Panc1 (cell line): ENCODE measurements at regions not wholly inside any gene's neighbourhood (a gene's known extent, or its start where the extent isn't known, plus 50 kb on each side); places are given as distances from the start of the nearest gene placed in this dataset.

Experiments
- ATAC-seq: fragments of 200-7000 bp; cut with Tn5 transposase; 2 replicates; pipeline ENCODE4 v1.9.1; 2020; ENCODE audit warnings: mild to moderate bottlenecking, moderate library complexity
- BruUV-seq: library from RNA; stranded (reverse); fragments of 400-500 nt; replicated peaks from 2 replicates; lab custom pipeline; 2021; lab: Mats Ljungman, UMichigan
- CTCF ChIA-PET: fragments of 300-600 bp; sonication (Branson Sonifier 250); formaldehyde crosslinking; loops from one replicate; lab custom pipeline; 2022; ENCODE audit warnings: antibody characterized with exemption; lab: Charles Lee
- POLR2A ChIA-PET: fragments of 300-600 bp; sonication (Branson Sonifier 250); formaldehyde crosslinking; loops from one replicate; lab custom pipeline; 2022; ENCODE audit warnings: antibody characterized with exemption; lab: Charles Lee
- DNase-seq: peaks from one replicate; pipeline ENCODE4 v3.0.0-alpha.2; 2010; ENCODE audit warnings: low read depth, low spot score
- H3K27ac ChIP-seq: 2 replicates; pipeline ENCODE4 v1.5.1; 2011; ENCODE audit warnings: mild to moderate bottlenecking, low read length, inconsistent platforms
- H3K27me3 ChIP-seq: fragments of 200-500 bp; sonication (Bioruptor generic); 2 replicates; pipeline ENCODE4 v1.6.0; 2014; ENCODE audit warnings: low read length, inconsistent platforms; ENCODE audit not compliant: control insufficient read depth, insufficient read depth
- H3K36me3 ChIP-seq: fragments of 200-500 bp; sonication (Bioruptor generic); 2 replicates; pipeline ENCODE4 v1.5.1; 2014; ENCODE audit warnings: inconsistent platforms, mild to moderate bottlenecking, low read length, moderate library complexity; ENCODE audit not compliant: control insufficient read depth, insufficient read depth
- H3K4me1 ChIP-seq: 2 replicates; pipeline ENCODE4 v1.5.1; 2011; ENCODE audit warnings: inconsistent platforms, mild to moderate bottlenecking, low read length, moderate library complexity; ENCODE audit not compliant: control insufficient read depth, insufficient read depth
- H3K4me3 ChIP-seq, 2 experiments: 2 replicates each; pipeline ENCODE4 v1.5.1; 2011 to 2012; ENCODE audit warnings: low read depth in 2 of 2, low read length in 2 of 2, mild to moderate bottlenecking in 2 of 2, inconsistent platforms in 1 of 2, moderate library complexity in 1 of 2
- H3K9me3 ChIP-seq: fragments of 200-500 bp; sonication (Bioruptor generic); 2 replicates; pipeline ENCODE4 v1.5.1; 2014; ENCODE audit warnings: low read depth, mild to moderate bottlenecking, inconsistent platforms, low read length, moderate library complexity; ENCODE audit not compliant: control insufficient read depth, insufficient read depth
- CTCF ChIP-seq: fragments of 450-650 bp; IDR thresholded peaks from 2 replicates; pipeline ENCODE4 v1.5.1; 2017; ENCODE audit warnings: mild to moderate bottlenecking
- POLR2AphosphoS5 ChIP-seq: IDR thresholded peaks from 2 replicates; pipeline ENCODE4 v1.6.1; 2012; ENCODE audit warnings: mild to moderate bottlenecking, low read depth, low read length, moderate library complexity
- SIN3A ChIP-seq: IDR thresholded peaks from 2 replicates; pipeline ENCODE4 v1.6.1; 2012; ENCODE audit warnings: low read depth, mild to moderate bottlenecking, low read length, moderate library complexity, borderline replicate concordance; ENCODE audit not compliant: insufficient read depth
- TCF7L2 ChIP-seq: IDR thresholded peaks from 2 replicates; pipeline ENCODE4 v1.6.1; 2011; ENCODE audit warnings: mild to moderate bottlenecking, low read depth, low read length, inconsistent platforms
- in situ Hi-C: cut with HindIII; loops from 2 replicates; pipeline ENCODE4 v1.10.0; 2016; ENCODE audit warnings: low sequenced_read_pairs, low pct_unique_long_range_greater_than_20kb
- intact Hi-C: fragments of 100-400 bp; cut with micrococcal nuclease; formaldehyde crosslinking; loops from one replicate; pipeline ENCODE4 v1.10.0; 2022; ENCODE audit not compliant: unreplicated experiment
- TF ChIP-seq, protein P1 (sequence below), 2 experiments: IDR thresholded peaks; 2 replicates each; pipeline ENCODE4 v1.6.1; 2011 to 2012; ENCODE audit warnings: low read depth in 2 of 2, control low read depth in 1 of 2, low read length in 1 of 2, mild to moderate bottlenecking in 1 of 2, moderate library complexity in 1 of 2; ENCODE audit not compliant: insufficient read depth in 1 of 2

- CTCF ChIA-PET: no interaction called here
- in situ Hi-C loops: no loop called here
- BruUV-seq: no TSS peak
- intact Hi-C loops: no loop called here
- DNase-seq: no peak
- H3K4me1 ChIP-seq: no peaks in the 10 kb centered on the region
- H3K27me3 ChIP-seq: no peaks in the 10 kb centered on the region
- ATAC-seq: no peak
- H3K4me3 ChIP-seq: no peak overlapping the region
- H3K9me3 ChIP-seq: no peaks in the 10 kb centered on the region
- POLR2A ChIA-PET: no interaction called here
- H3K27ac ChIP-seq: no peak overlapping the region
- TF ChIP-seq, protein P1, sequence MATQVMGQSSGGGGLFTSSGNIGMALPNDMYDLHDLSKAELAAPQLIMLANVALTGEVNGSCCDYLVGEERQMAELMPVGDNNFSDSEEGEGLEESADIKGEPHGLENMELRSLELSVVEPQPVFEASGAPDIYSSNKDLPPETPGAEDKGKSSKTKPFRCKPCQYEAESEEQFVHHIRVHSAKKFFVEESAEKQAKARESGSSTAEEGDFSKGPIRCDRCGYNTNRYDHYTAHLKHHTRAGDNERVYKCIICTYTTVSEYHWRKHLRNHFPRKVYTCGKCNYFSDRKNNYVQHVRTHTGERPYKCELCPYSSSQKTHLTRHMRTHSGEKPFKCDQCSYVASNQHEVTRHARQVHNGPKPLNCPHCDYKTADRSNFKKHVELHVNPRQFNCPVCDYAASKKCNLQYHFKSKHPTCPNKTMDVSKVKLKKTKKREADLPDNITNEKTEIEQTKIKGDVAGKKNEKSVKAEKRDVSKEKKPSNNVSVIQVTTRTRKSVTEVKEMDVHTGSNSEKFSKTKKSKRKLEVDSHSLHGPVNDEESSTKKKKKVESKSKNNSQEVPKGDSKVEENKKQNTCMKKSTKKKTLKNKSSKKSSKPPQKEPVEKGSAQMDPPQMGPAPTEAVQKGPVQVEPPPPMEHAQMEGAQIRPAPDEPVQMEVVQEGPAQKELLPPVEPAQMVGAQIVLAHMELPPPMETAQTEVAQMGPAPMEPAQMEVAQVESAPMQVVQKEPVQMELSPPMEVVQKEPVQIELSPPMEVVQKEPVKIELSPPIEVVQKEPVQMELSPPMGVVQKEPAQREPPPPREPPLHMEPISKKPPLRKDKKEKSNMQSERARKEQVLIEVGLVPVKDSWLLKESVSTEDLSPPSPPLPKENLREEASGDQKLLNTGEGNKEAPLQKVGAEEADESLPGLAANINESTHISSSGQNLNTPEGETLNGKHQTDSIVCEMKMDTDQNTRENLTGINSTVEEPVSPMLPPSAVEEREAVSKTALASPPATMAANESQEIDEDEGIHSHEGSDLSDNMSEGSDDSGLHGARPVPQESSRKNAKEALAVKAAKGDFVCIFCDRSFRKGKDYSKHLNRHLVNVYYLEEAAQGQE (IDR thresholded peaks at IDR 0.05; ENCODE audit: insufficient read depth in 1 of 2, low read depth in 2 of 2, low read length in 1 of 2): no peak
- TF ChIP-seq TCF7L2: no peak
- no peaks in the 10 kb centered on the region for H3K36me3 ChIP-seq
Observed at GRCh38 chr13:70884196-70884595, 775.9 kb upstream of the KLHL1 start.

- ChIA-PET POLR2A (no interaction called here), CTCF (no interaction called here)
- no TSS peak for BruUV-seq
- H3K4me3 ChIP-seq: no peak overlapping the region
- intact Hi-C loops (no loop called here), in situ Hi-C loops (no loop called here)
- no peaks in the 10 kb centered on the region for H3K36me3 ChIP-seq
- no peaks in the 10 kb centered on the region for H3K27me3 ChIP-seq
- TF ChIP-seq SIN3A (no peak), TCF7L2 (no peak), POLR2AphosphoS5 (no peak), CTCF (no peak)
- TF ChIP-seq, protein P1 (IDR thresholded peaks at IDR 0.05; ENCODE audit: insufficient read depth in 1 of 2, low read depth in 2 of 2, low read length in 1 of 2): no peak
- no peaks in the 10 kb centered on the region for H3K4me1 ChIP-seq
- DNase-seq (no peak), ATAC-seq (no peak)
- H3K27ac ChIP-seq: no peak overlapping the region
- no peaks in the 10 kb centered on the region for H3K9me3 ChIP-seq
Observed at GRCh38 chr13:70874636-70875035, 766.4 kb upstream of the KLHL1 start.
